ENCODE measurements at regions not wholly inside any gene's neighbourhood (a gene's known extent, or its start where the extent isn't known, plus 50 kb on each side); places are given as distances from the start of the nearest gene placed in this dataset.

DNA sequence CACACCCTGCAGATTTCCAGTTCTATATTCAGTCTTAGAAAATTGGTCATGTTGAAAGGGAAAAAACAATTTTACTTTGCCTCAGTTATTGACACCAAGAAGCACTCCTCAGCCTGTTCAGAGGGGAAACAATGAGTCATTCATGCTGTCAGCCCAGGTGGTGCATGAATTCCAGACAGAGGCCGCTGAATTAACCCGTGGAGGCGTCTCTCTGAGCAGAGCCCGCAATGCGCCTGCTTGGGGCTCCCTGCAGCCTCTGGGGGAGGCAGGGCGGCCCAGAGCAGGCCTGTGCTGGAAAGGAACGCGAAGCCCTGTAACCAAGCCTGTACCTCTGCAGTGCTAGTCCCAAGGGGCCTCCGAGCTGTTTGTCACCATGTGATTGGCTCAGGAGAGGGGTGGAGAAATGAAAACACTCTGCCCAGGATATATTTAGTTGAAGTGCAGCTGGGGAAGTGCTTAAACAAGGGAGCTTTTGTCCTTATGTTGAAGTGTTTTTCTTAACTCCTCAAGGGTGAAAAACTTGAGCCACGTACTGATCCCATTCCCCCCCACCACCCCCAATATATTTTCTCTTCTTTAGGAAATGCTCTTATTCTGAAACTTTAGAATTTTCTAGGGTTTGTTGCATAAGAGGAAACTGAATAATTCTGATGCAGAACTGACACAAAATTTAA lies 68.3 kb upstream of the CHD2 start:
- ChIA-PET CTCF (ENCODE audit: partially characterized antibody) (interaction anchor here (1.0 to 3.7 kb wide), 7 partner anchors 10 to 39 kb away, joined by 3 to 14 read pairs (median 4); no protein-coding TSS in a partner anchor), POLR2A (ENCODE audit: partially characterized antibody) (interaction anchor here (0.9 to 5.7 kb wide), 17 partner anchors 9 to 77 kb away, joined by 3 to 68 read pairs (median 5); partner anchors contain the start of gene CHD2)
- no peak overlapping the region for H4K91ac ChIP-seq (replicated peaks; ENCODE audit: insufficient read length, low read length)
- H3K27ac ChIP-seq (ENCODE audit: low read depth, low read length): peak overlapping the region; percentile 73
- H3K4me1 ChIP-seq (replicated peaks in 1 of 4; ENCODE audit: control insufficient read depth in 3 of 4, insufficient read depth in 4 of 4, low read length in 3 of 4): peaks cover 3 to 15% (median 11%) of the 10 kb centered on the region in 4 experiments; a peak in 6 of 7 replicates
- no peak overlapping the region for H3K23ac ChIP-seq (ENCODE audit: insufficient read length)
- H3K18ac ChIP-seq (ENCODE audit: extremely low read depth, low read length): no peak overlapping the region; the same call in 1 of the 2 replicates
- FAIRE-seq (peak; percentile 42), DNase-seq (ENCODE audit: low read depth in 1 of 2, low spot score in 2 of 2) (peak; percentile 80 to 90)
- no peaks in the 10 kb centered on the region for H3K79me1 ChIP-seq (ENCODE audit: low read depth, low read length)
- peak overlapping the region; percentile 82; the same call in 1 of the 2 replicates for H2BK5ac ChIP-seq (ENCODE audit: low read depth, low read length)
- H2BK15ac ChIP-seq (ENCODE audit: low read length): no peak overlapping the region
- no peak overlapping the region for H3K4ac ChIP-seq (replicated peaks; ENCODE audit: insufficient read length, low read depth, low read length)
- H3K23me2 ChIP-seq (ENCODE audit: low read depth, low read length): no peaks in the 10 kb centered on the region
- no peaks in the 10 kb centered on the region for H3K9me3 ChIP-seq (ENCODE audit: insufficient read depth in 2 of 2, low read depth in 1 of 2, low read length in 1 of 2)
- no peak overlapping the region for H2AFZ ChIP-seq (ENCODE audit: low read length)
- H3K79me2 ChIP-seq (ENCODE audit: control insufficient read depth in 1 of 2, insufficient read depth in 2 of 2, low read length in 2 of 2): no peaks in the 10 kb centered on the region
- H3K4me2 ChIP-seq (ENCODE audit: insufficient read depth in 1 of 2, low read depth in 2 of 2, low read length in 2 of 2): peak overlapping the region; percentile 8 to 57; a peak in 3 of 4 replicates
- H4K20me1 ChIP-seq (replicated peaks in 1 of 2; ENCODE audit: control insufficient read depth in 1 of 2, insufficient read depth in 2 of 2, low read length in 2 of 2): no peaks in the 10 kb centered on the region
- 0 out of 7 replicates have a peak overlapping the region, but pooled peaks of 1 of the 4 experiments have one; percentile 11 for H3K9ac ChIP-seq (replicated peaks in 1 of 4; ENCODE audit: extremely low read depth in 1 of 4, low read depth in 3 of 4, low read length in 3 of 4)
- peak overlapping the region in 1 of 4 experiments; percentile 41; a peak in 1 of 8 replicates for H3K4me3 ChIP-seq (ENCODE audit: extremely low read depth in 1 of 4, insufficient read depth in 2 of 4, low read depth in 3 of 4, low read length in 4 of 4)
- H2BK12ac ChIP-seq (ENCODE audit: low read depth, low read length): 0 out of 2 replicates have a peak overlapping the region, but pooled peaks have one; percentile 64
- no peak overlapping the region for H2BK120ac ChIP-seq (replicated peaks; ENCODE audit: low read depth, low read length)
- no peaks in the 10 kb centered on the region for H3K36me3 ChIP-seq (ENCODE audit: control insufficient read depth in 2 of 4, insufficient read depth in 4 of 4, low read length in 3 of 4)
- peak overlapping the region; percentile 54 for H4K5ac ChIP-seq (ENCODE audit: insufficient read length, low read depth, low read length)
- 1% methylated on average over 10 of the region's 10 CpGs; no CpG with 5 or more reads in 1 of the 2 experiments for WGBS, 2 experiments (ENCODE audit: extremely low coverage in 1 of 2, insufficient coverage in 1 of 2, insufficient read length in 1 of 2, insufficient replicate concordance in 2 of 2, low coverage in 1 of 2, low lambda C conversion rate in 2 of 2, missing lambda C conversion rate in 1 of 2)
- H2AK5ac ChIP-seq (ENCODE audit: low read depth, low read length): no peak overlapping the region
- H2BK20ac ChIP-seq (ENCODE audit: low read length): peak overlapping the region; percentile 36; the same call in 1 of the 2 replicates
- H3K27me3 ChIP-seq (replicated peaks in 1 of 4; ENCODE audit: control insufficient read depth in 3 of 4, extremely low read depth in 1 of 4, insufficient read depth in 3 of 4, low read length in 3 of 4): no peaks in the 10 kb centered on the region
- H4K8ac ChIP-seq (ENCODE audit: extremely low read depth, insufficient read depth, low read length): no peak overlapping the region
- no peak overlapping the region for H3K14ac ChIP-seq (ENCODE audit: insufficient read length)
- H3K56ac ChIP-seq (replicated peaks; ENCODE audit: insufficient read length, low read depth, low read length): no peak overlapping the region
- TF ChIP-seq CEBPB (IDR thresholded peaks at IDR 0.05; ENCODE audit: low read depth, low read length) (no peak), RAD21 (IDR thresholded peaks at IDR 0.05 in 1 of 2, conservative IDR thresholded peaks at IDR 0.05 in 1 of 2; ENCODE audit: low read depth in 2 of 2, low read length in 2 of 2) (peak; percentile 36 to 42), FOSL1 (IDR thresholded peaks at IDR 0.05; ENCODE audit: insufficient read depth, low read depth, low read length) (peak; percentile 71; the same call in 1 of the 2 replicates), BACH1 (IDR thresholded peaks at IDR 0.05; ENCODE audit: low read length) (no peak), CREB1 (IDR thresholded peaks at IDR 0.05) (peak; percentile 47; the same call in 1 of the 2 replicates), HDAC6 (IDR thresholded peaks at IDR 0.05; ENCODE audit: low read depth, low read length) (no peak), TAF7 (optimal IDR thresholded peaks at IDR 0.05; ENCODE audit: borderline replicate concordance, low read depth, low read length) (peak; percentile 76), BRCA1 (IDR thresholded peaks at IDR 0.05; ENCODE audit: low read depth, low read length) (no peak), SIN3A (conservative IDR thresholded peaks at IDR 0.05 in 1 of 2, IDR thresholded peaks at IDR 0.05 in 1 of 2; ENCODE audit: low read depth in 1 of 2, low read length in 2 of 2) (peak; percentile 45 to 90; a peak in 2 of 4 replicates), RFX5 (IDR thresholded peaks at IDR 0.05; ENCODE audit: borderline replicate concordance, low read depth, low read length) (no peak), TEAD4 (IDR thresholded peaks at IDR 0.05; ENCODE audit: low read depth, low read length) (peak; percentile 86), KDM5A (IDR thresholded peaks at IDR 0.05; ENCODE audit: low read length) (no peak)
